DMS53 treated with DMSO at 0.1 percent for 48 hours (cell line): ENCODE measurements at regions not wholly inside any gene's neighbourhood (a gene's known extent, or its start where the extent isn't known, plus 50 kb on each side); places are given as distances from the start of the nearest gene placed in this dataset.
A peak's percentile ranks its signal among the peaks of the same experiment; 100 is the strongest.
"Not testable (repeated sequence)": the region's sequence is repeated elsewhere in the genome, so short reads cannot be mapped to it uniquely, and the experiment has no call there.

Experiments
- DNase-seq: peaks from one replicate; lab custom pipeline; 2025; ENCODE audit not compliant: unreplicated experiment; lab: John Stamatoyannopoulos, UW

- DNase-seq = not testable (repeated sequence)
Observed at GRCh38 chr5:44756097-44756496, 52.6 kb upstream of the MRPS30 start.

- no peak for DNase-seq
Observed at GRCh38 chr5:44747396-44747795, 61.4 kb upstream of the MRPS30 start.

- no peak for DNase-seq
Observed at GRCh38 chr5:44740660-44741059, 68.1 kb upstream of the MRPS30 start.

GRCh38 chr5:44729536-44729935, 79.2 kb upstream of the MRPS30 start:
- DNase-seq = no peak

- DNase-seq = no peak
Observed at GRCh38 chr5:44727100-44727499, 81.6 kb upstream of the MRPS30 start.

GRCh38 chr5:44719856-44720255, 88.9 kb upstream of the MRPS30 start:
- DNase-seq = no peak

- no peak for DNase-seq
Observed at GRCh38 chr5:44714871-44715561, 93.7 kb upstream of the MRPS30 start.

- DNase-seq = no peak
Observed at GRCh38 chr5:44713446-44713845, 95.3 kb upstream of the MRPS30 start.

GRCh38 chr5:44711901-44712300, 96.8 kb upstream of the MRPS30 start:
- DNase-seq = no peak

- DNase-seq = no peak
Observed at GRCh38 chr5:44708602-44709001, 100.1 kb upstream of the MRPS30 start.

- DNase-seq = no peak
Observed at GRCh38 chr5:44707721-44708120, 101.0 kb upstream of the MRPS30 start.

GRCh38 chr5:44697025-44697424, 111.7 kb upstream of the MRPS30 start:
- DNase-seq = no peak

GRCh38 chr5:44695259-44695658, 113.5 kb upstream of the MRPS30 start:
- DNase-seq = no peak

GRCh38 chr5:44691802-44692201, 116.9 kb upstream of the MRPS30 start:
- peak; percentile 41 for DNase-seq

- no peak for DNase-seq
Observed at GRCh38 chr5:44681906-44682305, 126.8 kb upstream of the MRPS30 start.

GRCh38 chr5:44679214-44679613, 129.5 kb upstream of the MRPS30 start:
- no peak for DNase-seq

- DNase-seq = no peak
Observed at GRCh38 chr5:44675296-44675695, 133.5 kb upstream of the MRPS30 start.

- no peak for DNase-seq
Observed at GRCh38 chr5:44674461-44674860, 134.3 kb upstream of the MRPS30 start.

- DNase-seq = not testable (repeated sequence)
Observed at GRCh38 chr5:44668471-44668870, 140.3 kb upstream of the MRPS30 start.

GRCh38 chr5:44665101-44665701, 143.5 kb upstream of the MRPS30 start:
- no peak for DNase-seq

GRCh38 chr5:44664711-44665100, 144.0 kb upstream of the MRPS30 start:
- no peak for DNase-seq

- peak; percentile 19 for DNase-seq
Observed at GRCh38 chr5:44663991-44664710, 144.6 kb upstream of the MRPS30 start.
